RWPE2 (cell line): ENCODE measurements at regions not wholly inside any gene's neighbourhood (a gene's known extent, or its start where the extent isn't known, plus 50 kb on each side); places are given as distances from the start of the nearest gene placed in this dataset.
A peak's percentile ranks its signal among the peaks of the same experiment; 100 is the strongest.

Experiments
- ATAC-seq: fragments of 200-7000 bp; cut with Tn5 transposase; 3 replicates; pipeline ENCODE4 v1.9.1; 2021; ENCODE audit warnings: low read depth
- DNase-seq: peaks from one replicate; pipeline ENCODE4 v3.0.0-alpha.2; 2020; ENCODE audit warnings: low spot score
- H3K27ac ChIP-seq: fragments of 450-650 bp; 2 replicates; pipeline ENCODE4 v1.5.1; 2017; ENCODE audit warnings: mild to moderate bottlenecking; ENCODE audit not compliant: poor library complexity, severe bottlenecking
- H3K27me3 ChIP-seq: fragments of 250-450 bp; sonication (Bioruptor Pico); 2 replicates; pipeline ENCODE4 v1.5.1; 2021; ENCODE audit warnings: mild to moderate bottlenecking, moderate library complexity; ENCODE audit not compliant: insufficient read depth, poor library complexity, severe bottlenecking
- H3K36me3 ChIP-seq: fragments of 250-450 bp; sonication (Bioruptor Pico); 2 replicates; pipeline ENCODE4 v1.5.1; 2020; ENCODE audit warnings: low read depth, mild to moderate bottlenecking, moderate library complexity
- H3K4me1 ChIP-seq: fragments of 250-450 bp; sonication (Bioruptor Pico); 2 replicates; pipeline ENCODE4 v1.5.1; 2021; ENCODE audit warnings: mild to moderate bottlenecking, moderate library complexity; ENCODE audit not compliant: insufficient read depth, poor library complexity, severe bottlenecking
- H3K4me3 ChIP-seq: fragments of 250-450 bp; sonication (Bioruptor Pico); 2 replicates; pipeline ENCODE4 v1.5.1; 2021; ENCODE audit warnings: mild to moderate bottlenecking, moderate library complexity; ENCODE audit not compliant: severe bottlenecking
- H3K9me3 ChIP-seq: fragments of 250-450 bp; sonication (Bioruptor Pico); 2 replicates; pipeline ENCODE4 v1.5.1; 2021; ENCODE audit warnings: mild to moderate bottlenecking, moderate library complexity; ENCODE audit not compliant: severe bottlenecking
- TF ChIP-seq, protein P1 (sequence below): fragments of 450-650 bp; IDR thresholded peaks from one replicate; pipeline ENCODE4 v1.5.1; 2017; ENCODE audit warnings: mild to moderate bottlenecking, moderate library complexity; ENCODE audit not compliant: poor library complexity, severe bottlenecking

DNA sequence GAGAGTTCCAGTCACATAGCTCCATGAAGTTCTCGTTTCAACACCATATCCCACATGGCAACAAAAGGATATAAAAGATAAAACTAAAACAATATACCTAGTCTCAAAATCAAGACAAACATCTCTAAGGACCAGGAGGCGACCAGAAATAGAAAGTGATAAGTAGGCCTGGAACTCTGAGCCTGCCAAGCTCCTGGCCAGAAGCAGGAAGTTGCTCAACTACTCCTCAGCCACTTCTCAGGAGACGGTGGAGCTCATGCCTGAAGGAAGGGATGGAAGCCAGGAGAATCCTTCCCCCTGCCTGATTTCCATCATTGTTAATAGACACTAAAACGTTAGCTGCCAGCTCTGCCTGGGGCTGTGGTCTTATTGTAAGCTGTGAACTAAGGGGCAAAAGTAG is 94.7 kb downstream of the DISP1 start:
- no peak for ATAC-seq
- Histone ChIP-seq H3K4me3 (no peak overlapping the region), H3K27ac (no peak overlapping the region), H3K9me3 (no peaks in the 10 kb centered on the region), H3K4me1 (no peaks in the 10 kb centered on the region), H3K27me3 (no peaks in the 10 kb centered on the region), H3K36me3 (no peaks in the 10 kb centered on the region)
- no peak for DNase-seq
- TF ChIP-seq, protein P1, sequence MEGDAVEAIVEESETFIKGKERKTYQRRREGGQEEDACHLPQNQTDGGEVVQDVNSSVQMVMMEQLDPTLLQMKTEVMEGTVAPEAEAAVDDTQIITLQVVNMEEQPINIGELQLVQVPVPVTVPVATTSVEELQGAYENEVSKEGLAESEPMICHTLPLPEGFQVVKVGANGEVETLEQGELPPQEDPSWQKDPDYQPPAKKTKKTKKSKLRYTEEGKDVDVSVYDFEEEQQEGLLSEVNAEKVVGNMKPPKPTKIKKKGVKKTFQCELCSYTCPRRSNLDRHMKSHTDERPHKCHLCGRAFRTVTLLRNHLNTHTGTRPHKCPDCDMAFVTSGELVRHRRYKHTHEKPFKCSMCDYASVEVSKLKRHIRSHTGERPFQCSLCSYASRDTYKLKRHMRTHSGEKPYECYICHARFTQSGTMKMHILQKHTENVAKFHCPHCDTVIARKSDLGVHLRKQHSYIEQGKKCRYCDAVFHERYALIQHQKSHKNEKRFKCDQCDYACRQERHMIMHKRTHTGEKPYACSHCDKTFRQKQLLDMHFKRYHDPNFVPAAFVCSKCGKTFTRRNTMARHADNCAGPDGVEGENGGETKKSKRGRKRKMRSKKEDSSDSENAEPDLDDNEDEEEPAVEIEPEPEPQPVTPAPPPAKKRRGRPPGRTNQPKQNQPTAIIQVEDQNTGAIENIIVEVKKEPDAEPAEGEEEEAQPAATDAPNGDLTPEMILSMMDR, result no peak

GRCh38 chr1:222910699-222911098 is 95.9 kb downstream of the DISP1 start:
- ATAC-seq, result no peak
- TF ChIP-seq, protein P1, result no peak
- no peak overlapping the region for H3K27ac ChIP-seq
- no peaks in the 10 kb centered on the region for H3K27me3 ChIP-seq
- no peaks in the 10 kb centered on the region for H3K36me3 ChIP-seq
- H3K9me3 ChIP-seq, result no peaks in the 10 kb centered on the region
- H3K4me3 ChIP-seq, result no peak overlapping the region
- DNase-seq, result no peak
- H3K4me1 ChIP-seq, result no peaks in the 10 kb centered on the region

- H3K9me3 ChIP-seq, result no peaks in the 10 kb centered on the region
- H3K4me3 ChIP-seq, result no peak overlapping the region
- ATAC-seq, result no peak
- no peaks in the 10 kb centered on the region for H3K36me3 ChIP-seq
- H3K4me1 ChIP-seq, result no peaks in the 10 kb centered on the region
- DNase-seq, result no peak
- no peaks in the 10 kb centered on the region for H3K27me3 ChIP-seq
- TF ChIP-seq, protein P1, result no peak
- no peak overlapping the region for H3K27ac ChIP-seq
Measured at GRCh38 chr1:222911866-222912265, 97.0 kb downstream of the DISP1 start.

DNA sequence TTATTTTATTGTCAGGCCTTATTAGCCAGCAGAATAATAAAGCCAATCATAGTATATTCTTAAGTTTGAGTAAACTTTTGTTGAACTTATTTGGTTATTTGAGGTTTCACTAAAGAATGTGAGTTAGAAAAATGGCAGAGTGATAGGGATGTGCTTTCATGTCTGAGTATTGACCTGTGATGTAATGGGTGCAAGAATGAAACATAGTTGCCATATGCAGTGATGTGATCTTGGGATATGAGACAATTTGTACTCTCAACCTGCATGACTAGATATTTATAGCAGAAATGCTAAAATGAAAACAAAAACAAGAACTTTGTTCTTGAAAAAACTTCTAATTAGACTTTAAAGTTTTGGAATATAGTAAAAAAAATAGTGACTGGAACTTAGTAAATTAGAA is 97.9 kb downstream of the DISP1 start:
- ATAC-seq (no peak), DNase-seq (no peak)
- no peak overlapping the region for H3K27ac ChIP-seq
- no peaks in the 10 kb centered on the region for H3K36me3 ChIP-seq
- no peak overlapping the region for H3K4me3 ChIP-seq
- TF ChIP-seq, protein P1, result no peak
- no peaks in the 10 kb centered on the region for H3K27me3 ChIP-seq
- no peaks in the 10 kb centered on the region for H3K4me1 ChIP-seq
- H3K9me3 ChIP-seq, result no peaks in the 10 kb centered on the region

GRCh38 chr1:222914861-222915632 is 100.2 kb downstream of the DISP1 start:
- Histone ChIP-seq H3K4me3 (no peak overlapping the region), H3K27ac (no peak overlapping the region), H3K27me3 (no peaks in the 10 kb centered on the region), H3K9me3 (no peaks in the 10 kb centered on the region), H3K4me1 (no peaks in the 10 kb centered on the region), H3K36me3 (no peaks in the 10 kb centered on the region)
- TF ChIP-seq, protein P1, result no peak
- DNase-seq, result no peak
- ATAC-seq, result peak; percentile 55
